Small intestine (tissue), 7 donors: ENCODE measurements at regions not wholly inside any gene's neighbourhood (a gene's known extent, or its start where the extent isn't known, plus 50 kb on each side); places are given as distances from the start of the nearest gene placed in this dataset.
A peak's percentile ranks its signal among the peaks of the same experiment; 100 is the strongest.

Experiments used
- DNase-seq, 2 donors: peaks; one replicate each; pipeline versions ENCODE4 v3.0.0 to v3.0.0-alpha.2; 2013
- FAIRE-seq: peaks from 2 replicates; lab custom pipeline; 2012; peaks lifted over from hg19 to GRCh38; lab: Jason Lieb, UNC
- H3K27ac ChIP-seq, 3 donors: one replicate each; pipeline ENCODE4 v1.5.1; 2013; ENCODE audit warnings: low read length in 2 of 3, mild to moderate bottlenecking in 2 of 3, control low read depth in 1 of 3, inconsistent platforms in 1 of 3, low read depth in 1 of 3, moderate library complexity in 1 of 3
- H3K27me3 ChIP-seq, 3 donors: one replicate each; pipeline ENCODE4 v1.6.1; 2013; ENCODE audit warnings: low read length in 3 of 3, inconsistent platforms in 1 of 3; ENCODE audit not compliant: control insufficient read depth in 3 of 3, insufficient read depth in 3 of 3
- H3K36me3 ChIP-seq, 3 donors: one replicate each; pipeline ENCODE4 v1.6.1; 2013; ENCODE audit warnings: low read length in 3 of 3, inconsistent platforms in 1 of 3, low read depth in 1 of 3, mild to moderate bottlenecking in 1 of 3, moderate library complexity in 1 of 3; ENCODE audit not compliant: control insufficient read depth in 3 of 3, insufficient read depth in 2 of 3
- H3K4me1 ChIP-seq, 3 donors: one replicate each; pipeline ENCODE4 v1.6.1; 2013; ENCODE audit warnings: low read length in 2 of 3, inconsistent platforms in 1 of 3, low read depth in 1 of 3, mild to moderate bottlenecking in 1 of 3, moderate library complexity in 1 of 3; ENCODE audit not compliant: control insufficient read depth in 3 of 3, insufficient read depth in 2 of 3
- H3K4me3 ChIP-seq, 3 donors: one replicate each; pipeline ENCODE4 v1.5.1; 2013; ENCODE audit warnings: low read length in 3 of 3, control low read depth in 1 of 3, inconsistent platforms in 1 of 3, low read depth in 1 of 3, mild to moderate bottlenecking in 1 of 3, moderate library complexity in 1 of 3
- H3K9me3 ChIP-seq, 2 donors: one replicate each; pipeline ENCODE4 v1.6.1; 2013; ENCODE audit warnings: low read depth in 1 of 2, low read length in 1 of 2; ENCODE audit not compliant: control insufficient read depth in 2 of 2, insufficient read depth in 1 of 2
- WGBS, 3 donors: extraction: QIAGEN DNeasy Blood & Tissue Kit; methylation state at CpG; one replicate each; pipeline ENCODE4 v1.1.7; 2013; 5-methylcytosine and 5-hydroxymethylcytosine counted together
- donor health status: healthy with polysubstance abuse.
- donor health status: control.
- donor health status: control.
- donor health status: Bipolar disorder and iron deficiency.
- donor health status: healthy.

DNA sequence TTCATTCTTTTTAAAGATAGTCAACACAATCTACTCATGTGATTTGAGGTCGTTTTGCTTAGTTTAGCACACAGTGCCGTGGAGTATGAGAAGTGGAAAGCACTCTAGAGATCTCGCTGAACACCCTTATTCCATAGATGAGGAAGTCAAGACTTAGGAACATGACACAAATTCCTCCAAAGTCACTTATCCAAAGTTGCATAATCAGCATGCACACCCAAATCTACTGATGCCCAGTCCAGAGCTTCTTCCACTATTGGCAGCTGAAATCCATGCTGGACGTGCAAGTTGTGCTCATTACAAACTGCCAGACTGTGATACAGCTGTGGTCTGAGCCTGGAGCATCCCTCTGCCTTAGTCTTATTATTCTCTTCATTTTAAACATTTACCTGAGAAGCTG, 83.5 kb upstream of the ZNF280D start:
- H3K27me3 ChIP-seq = no peaks in the 10 kb centered on the region
- H3K4me3 ChIP-seq = no peak overlapping the region
- no peaks in the 10 kb centered on the region for H3K9me3 ChIP-seq
- no peak for FAIRE-seq
- H3K36me3 ChIP-seq = no peaks in the 10 kb centered on the region
- no peak for DNase-seq
- 68 to 84% (median 81%) methylated on average over 4 of the region's 4 CpGs for WGBS, 3 donors
- no peak overlapping the region for H3K27ac ChIP-seq
- H3K4me1 ChIP-seq = peaks cover 0 to 8% (median 0%) of the 10 kb centered on the region in 3 donors

DNA sequence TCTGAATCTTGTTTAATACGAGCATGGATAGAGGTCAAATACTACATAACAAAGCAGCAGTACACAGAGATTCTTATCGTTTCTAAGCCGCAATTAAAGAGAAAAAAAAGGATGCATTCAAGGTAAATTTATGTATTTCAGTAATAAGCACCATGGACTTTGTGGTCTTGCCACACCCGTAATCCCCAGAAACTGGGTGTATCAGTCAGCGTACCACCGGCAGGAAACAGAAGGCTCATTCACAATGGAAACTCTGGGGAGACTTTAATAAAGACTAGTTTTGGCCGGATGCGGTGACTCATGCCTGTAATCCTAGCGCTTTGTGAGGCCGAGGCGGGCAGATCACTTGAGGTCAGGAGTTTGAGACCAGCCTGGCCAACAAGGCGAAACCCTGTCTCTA, 81.9 kb upstream of the ZNF280D start:
- 16 to 57% (median 41%) methylated on average over 12 of the region's 12 CpGs for WGBS, 3 donors
- H3K36me3 ChIP-seq = no peaks in the 10 kb centered on the region
- peaks cover 0 to 8% (median 0%) of the 10 kb centered on the region in 3 donors for H3K4me1 ChIP-seq
- peak overlapping the region in 1 of 3 donors; percentile 59 for H3K27ac ChIP-seq
- no peaks in the 10 kb centered on the region for H3K27me3 ChIP-seq
- FAIRE-seq (no peak), DNase-seq (peak; percentile 75 to 76)
- H3K9me3 ChIP-seq = no peaks in the 10 kb centered on the region
- H3K4me3 ChIP-seq = no peak overlapping the region

DNA sequence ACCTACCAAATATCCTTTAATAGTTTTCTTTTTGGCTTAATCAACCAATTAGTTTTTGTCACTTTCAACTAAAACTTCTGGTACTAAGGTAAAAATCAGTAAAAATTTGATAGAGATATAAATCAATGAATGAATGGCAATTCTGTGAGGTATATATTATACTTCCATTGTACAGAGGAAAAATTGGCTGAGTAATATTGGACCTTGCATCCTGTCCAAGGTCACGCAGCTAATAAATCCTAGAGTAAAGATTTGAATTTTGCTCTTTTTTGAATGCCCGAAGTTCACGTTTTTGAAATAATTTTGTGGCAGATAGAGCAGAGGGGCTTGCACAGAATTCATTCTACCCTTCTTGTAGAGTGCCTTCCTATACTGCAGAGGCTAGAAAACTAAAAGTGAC, 81.1 kb upstream of the ZNF280D start:
- Histone ChIP-seq H3K9me3 (peaks cover 0 to under 1% of the 10 kb centered on the region in 2 donors), H3K36me3 (no peaks in the 10 kb centered on the region), H3K4me1 (peaks cover 0 to 8% (median 0%) of the 10 kb centered on the region in 3 donors), H3K27me3 (no peaks in the 10 kb centered on the region), H3K27ac (peak overlapping the region in 1 of 3 donors; percentile 59), H3K4me3 (no peak overlapping the region)
- DNase-seq = no peak
- WGBS, 3 donors = 54 to 83% (median 74%) methylated on average over 3 of the region's 3 CpGs
- FAIRE-seq = no peak

DNA sequence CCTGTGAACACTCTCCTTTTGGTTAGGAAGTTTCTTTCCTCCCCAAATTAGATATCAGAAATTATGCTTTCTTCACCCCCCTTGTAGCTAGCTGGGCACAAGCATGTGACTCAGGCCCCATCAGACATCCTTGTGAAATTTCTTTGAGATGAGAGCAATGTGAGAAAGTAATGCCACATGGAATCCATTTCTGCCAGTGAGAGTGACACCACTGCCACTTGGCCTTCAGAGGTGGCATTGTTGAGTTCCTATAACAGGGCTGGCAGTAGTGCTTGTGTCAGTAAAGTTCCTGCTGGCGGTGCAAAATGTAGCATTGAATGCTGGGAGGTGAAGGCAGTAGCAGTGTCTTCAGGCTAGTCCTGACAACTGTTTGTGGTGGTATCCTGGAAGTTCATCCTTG, 80.7 kb upstream of the ZNF280D start:
- WGBS, 3 donors = 0% methylated on average over 1 of the region's 1 CpG
- no peaks in the 10 kb centered on the region for H3K27me3 ChIP-seq
- peaks cover 0 to 5% of the 10 kb centered on the region in 2 donors for H3K9me3 ChIP-seq
- H3K4me1 ChIP-seq = peaks cover 0 to 8% (median 0%) of the 10 kb centered on the region in 3 donors
- FAIRE-seq (no peak), DNase-seq (no peak)
- no peaks in the 10 kb centered on the region for H3K36me3 ChIP-seq
- H3K27ac ChIP-seq = no peak overlapping the region
- H3K4me3 ChIP-seq = no peak overlapping the region

DNA sequence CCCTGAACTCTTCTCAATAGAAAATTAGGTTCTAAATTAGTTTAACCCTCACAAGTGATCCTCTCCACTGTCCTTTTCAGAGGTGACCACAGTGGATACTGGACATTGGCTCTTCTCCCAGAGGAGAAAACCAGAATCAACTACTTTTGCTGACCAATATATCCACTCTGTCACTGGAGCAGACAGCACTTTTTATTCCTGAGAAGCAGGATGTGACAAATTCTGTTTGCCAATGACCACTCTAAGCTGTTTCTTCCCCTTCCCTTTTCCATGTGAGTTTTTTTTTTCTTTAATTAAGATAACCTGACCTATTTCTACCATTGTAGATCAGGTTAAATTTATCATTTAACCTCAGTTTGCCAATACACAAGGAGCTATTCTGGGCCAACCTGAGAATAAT, 79.7 kb upstream of the ZNF280D start:
- H3K9me3 ChIP-seq = peaks cover 0 to 11% of the 10 kb centered on the region in 2 donors
- no peaks in the 10 kb centered on the region for H3K27me3 ChIP-seq
- DNase-seq = no peak
- FAIRE-seq = no peak
- H3K27ac ChIP-seq = no peak overlapping the region
- H3K4me1 ChIP-seq = peaks cover 0 to 8% (median 0%) of the 10 kb centered on the region in 3 donors
- no peak overlapping the region for H3K4me3 ChIP-seq
- no peaks in the 10 kb centered on the region for H3K36me3 ChIP-seq

DNA sequence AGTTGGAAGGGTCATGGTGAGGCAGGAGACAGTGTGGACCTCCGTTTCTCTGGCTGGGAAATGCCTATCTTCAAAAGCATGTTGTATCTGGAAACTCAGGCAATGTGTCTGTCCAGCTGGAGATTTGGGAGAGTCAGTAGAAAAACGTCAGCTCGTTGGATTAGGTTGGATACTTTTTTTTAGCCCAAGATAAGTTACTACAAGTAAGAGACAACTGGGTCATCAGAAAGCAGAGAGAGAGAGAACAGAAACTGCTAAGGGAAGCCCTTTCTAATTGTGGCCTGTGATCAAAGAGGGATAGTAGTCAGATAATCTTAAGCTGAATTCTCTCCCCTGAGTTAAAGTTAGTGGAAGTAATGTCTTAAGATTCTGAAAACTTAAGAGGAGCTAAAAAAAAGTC, 78.9 kb upstream of the ZNF280D start:
- 46 to 71% (median 60%) methylated on average over 3 of the region's 3 CpGs for WGBS, 3 donors
- peaks cover 0 to 5% (median 0%) of the 10 kb centered on the region in 3 donors for H3K4me1 ChIP-seq
- no peak overlapping the region for H3K27ac ChIP-seq
- H3K27me3 ChIP-seq = no peaks in the 10 kb centered on the region
- no peak for FAIRE-seq
- H3K9me3 ChIP-seq = peaks cover 0 to 12% of the 10 kb centered on the region in 2 donors
- no peaks in the 10 kb centered on the region for H3K36me3 ChIP-seq
- no peak overlapping the region for H3K4me3 ChIP-seq
- no peak for DNase-seq

DNA sequence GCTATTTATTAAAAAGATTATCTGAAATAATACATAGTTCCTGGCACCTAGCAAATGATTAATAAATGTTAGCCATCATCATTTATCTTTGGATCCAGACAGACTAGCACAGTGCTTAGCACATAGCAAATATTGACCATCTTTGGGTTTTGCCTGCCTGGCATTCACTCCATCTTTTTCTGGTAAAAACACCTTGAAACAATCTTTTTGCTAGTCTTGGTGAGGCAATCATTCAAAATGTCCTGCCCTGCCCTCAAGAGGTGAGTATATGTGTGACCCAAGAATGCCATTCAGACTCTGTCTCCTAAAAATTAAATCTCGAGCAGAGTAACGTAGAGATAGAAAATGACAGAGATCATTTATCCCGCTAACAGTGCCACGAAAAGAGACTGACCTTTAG, 78.3 kb upstream of the ZNF280D start:
- WGBS, 3 donors = 80 to 83% (median 81%) methylated on average over 4 of the region's 4 CpGs
- Histone ChIP-seq H3K36me3 (no peaks in the 10 kb centered on the region), H3K27ac (no peak overlapping the region), H3K9me3 (peaks cover 0 to 12% of the 10 kb centered on the region in 2 donors), H3K4me3 (no peak overlapping the region), H3K27me3 (no peaks in the 10 kb centered on the region), H3K4me1 (peaks cover 0 to 4% (median 0%) of the 10 kb centered on the region in 3 donors)
- FAIRE-seq = no peak
- DNase-seq = no peak

DNA sequence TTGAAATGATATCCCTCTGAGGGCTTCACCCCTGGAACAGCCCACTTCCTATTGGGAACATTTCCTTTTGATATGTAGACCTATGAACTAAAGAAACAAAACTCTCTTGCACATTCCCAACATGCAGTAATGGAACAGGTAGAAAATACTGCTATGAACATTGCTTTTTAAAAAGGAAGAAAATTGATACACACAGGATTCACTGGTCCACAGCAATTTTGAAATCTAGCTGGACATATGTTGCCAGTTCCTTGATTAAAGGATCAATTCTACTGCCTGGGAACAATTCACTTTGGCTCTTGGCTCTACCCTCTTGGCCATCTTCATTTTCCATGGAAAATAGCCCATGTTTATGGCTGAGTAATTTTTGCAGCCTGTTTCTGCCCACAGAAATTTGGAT, 74.9 kb upstream of the ZNF280D start:
- H3K4me3 ChIP-seq = no peak overlapping the region
- H3K27ac ChIP-seq = no peak overlapping the region
- H3K36me3 ChIP-seq = no peaks in the 10 kb centered on the region

DNA sequence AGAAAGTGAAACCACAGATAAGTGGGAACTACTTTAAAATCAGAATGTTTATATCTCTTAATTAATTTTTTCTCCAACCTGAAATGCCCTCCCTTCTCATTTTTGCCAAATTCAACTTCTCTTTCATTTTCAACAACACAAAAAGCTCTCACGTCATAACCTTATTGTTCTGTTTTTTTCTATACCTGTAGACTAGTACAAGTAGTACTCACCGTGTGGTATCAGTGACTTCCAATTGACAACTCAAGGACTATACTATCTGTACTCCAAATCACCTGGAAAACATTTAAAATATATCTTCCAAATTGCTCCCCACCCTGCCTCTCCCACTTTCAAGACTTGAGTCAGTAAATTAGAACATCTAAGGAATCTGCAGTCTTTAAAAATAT, 72.8 kb upstream of the ZNF280D start:
- H3K27ac ChIP-seq = no peak overlapping the region
- H3K27me3 ChIP-seq = no peaks in the 10 kb centered on the region
- WGBS, 3 donors = 34 to 56% (median 42%) methylated on average over 2 of the region's 2 CpGs
- H3K9me3 ChIP-seq = peaks cover 0 to 12% of the 10 kb centered on the region in 2 donors
- DNase-seq (no peak), FAIRE-seq (no peak)
- no peaks in the 10 kb centered on the region for H3K36me3 ChIP-seq
- no peaks in the 10 kb centered on the region for H3K4me1 ChIP-seq
- H3K4me3 ChIP-seq = no peak overlapping the region

More for the DNA sequence above, 74.9 kb upstream of the ZNF280D start:
- Histone ChIP-seq H3K9me3 (peaks cover 0 to 12% of the 10 kb centered on the region in 2 donors), H3K27me3 (no peaks in the 10 kb centered on the region), H3K4me1 (no peaks in the 10 kb centered on the region)
- no peak for FAIRE-seq
- no peak for DNase-seq
